Vagina (tissue), 2 donors: ENCODE measurements at regions not wholly inside any gene's neighbourhood (a gene's known extent, or its start where the extent isn't known, plus 50 kb on each side); places are given as distances from the start of the nearest gene placed in this dataset.

Experiments used
- POLR2A ChIP-seq, 2 donors: fragments of 450-650 bp; IDR thresholded peaks; one replicate each; pipeline ENCODE4 v1.6.1; 2017; ENCODE audit warnings: antibody characterized with exemption in 2 of 2, mild to moderate bottlenecking in 2 of 2, moderate library complexity in 2 of 2
- POLR2AphosphoS5 ChIP-seq, 2 donors: sonication (generic); formaldehyde crosslinking; IDR thresholded peaks; one replicate each; pipeline ENCODE4 v1.9.0; 2017; ENCODE audit warnings: antibody characterized with exemption in 2 of 2, mild to moderate bottlenecking in 2 of 2, low read depth in 1 of 2; ENCODE audit not compliant: insufficient read depth in 1 of 2
- TF ChIP-seq, protein P1 (sequence below), 3 experiments: fragments of 450-650 bp in 2 of 3; fragments of 200-600 bp in 1 of 3; sonication (generic) in 1 of 3; IDR thresholded peaks; one replicate each; pipeline ENCODE4 v1.5.1; 2017 to 2019; ENCODE audit warnings: antibody characterized with exemption in 3 of 3, mild to moderate bottlenecking in 2 of 3, moderate library complexity in 2 of 3

DNA sequence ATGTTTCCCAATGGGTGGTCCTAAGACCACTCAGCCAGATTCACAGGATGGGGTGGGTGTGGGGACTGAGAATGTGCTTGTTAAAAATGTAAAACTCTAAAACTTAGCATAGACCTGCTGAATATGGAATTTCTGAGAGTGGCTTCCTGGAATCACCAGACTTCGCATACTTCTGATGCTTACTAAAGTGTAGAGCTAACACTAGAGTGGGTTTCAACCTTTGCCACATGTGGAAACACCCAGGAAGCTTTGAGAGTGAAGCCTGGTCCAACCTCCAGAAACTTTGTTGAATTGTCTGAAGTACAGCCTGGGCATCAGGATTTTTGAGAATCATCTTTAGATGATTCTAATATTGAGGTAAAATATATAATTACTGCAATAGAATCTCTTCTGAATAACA lies 167.8 kb upstream of the EDNRA start:
- TF ChIP-seq POLR2A (IDR thresholded peaks at IDR 0.05) (no peak), POLR2AphosphoS5 (IDR thresholded peaks at IDR 0.05; ENCODE audit: insufficient read depth in 1 of 2, low read depth in 1 of 2) (no peak)
- TF ChIP-seq, protein P1, sequence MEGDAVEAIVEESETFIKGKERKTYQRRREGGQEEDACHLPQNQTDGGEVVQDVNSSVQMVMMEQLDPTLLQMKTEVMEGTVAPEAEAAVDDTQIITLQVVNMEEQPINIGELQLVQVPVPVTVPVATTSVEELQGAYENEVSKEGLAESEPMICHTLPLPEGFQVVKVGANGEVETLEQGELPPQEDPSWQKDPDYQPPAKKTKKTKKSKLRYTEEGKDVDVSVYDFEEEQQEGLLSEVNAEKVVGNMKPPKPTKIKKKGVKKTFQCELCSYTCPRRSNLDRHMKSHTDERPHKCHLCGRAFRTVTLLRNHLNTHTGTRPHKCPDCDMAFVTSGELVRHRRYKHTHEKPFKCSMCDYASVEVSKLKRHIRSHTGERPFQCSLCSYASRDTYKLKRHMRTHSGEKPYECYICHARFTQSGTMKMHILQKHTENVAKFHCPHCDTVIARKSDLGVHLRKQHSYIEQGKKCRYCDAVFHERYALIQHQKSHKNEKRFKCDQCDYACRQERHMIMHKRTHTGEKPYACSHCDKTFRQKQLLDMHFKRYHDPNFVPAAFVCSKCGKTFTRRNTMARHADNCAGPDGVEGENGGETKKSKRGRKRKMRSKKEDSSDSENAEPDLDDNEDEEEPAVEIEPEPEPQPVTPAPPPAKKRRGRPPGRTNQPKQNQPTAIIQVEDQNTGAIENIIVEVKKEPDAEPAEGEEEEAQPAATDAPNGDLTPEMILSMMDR (IDR thresholded peaks at IDR 0.05): no peak
